Testis (tissue), 2 donors: ENCODE measurements at regions not wholly inside any gene's neighbourhood (a gene's known extent, or its start where the extent isn't known, plus 50 kb on each side); places are given as distances from the start of the nearest gene placed in this dataset.

Experiments used
- POLR2A ChIP-seq: fragments of 450-650 bp; IDR thresholded peaks from one replicate; pipeline ENCODE4 v1.6.1; 2017; ENCODE audit warnings: antibody characterized with exemption, mild to moderate bottlenecking, moderate library complexity
- TF ChIP-seq, protein P1 (sequence below), 3 experiments: fragments of 450-650 bp in 2 of 3; fragments of 200-600 bp in 1 of 3; sonication (generic) in 1 of 3; IDR thresholded peaks; one replicate each; pipeline ENCODE4 v1.5.1; 2016 to 2019; ENCODE audit warnings: antibody characterized with exemption in 3 of 3, mild to moderate bottlenecking in 2 of 3, moderate library complexity in 1 of 3

- TF ChIP-seq POLR2A = no peak
- TF ChIP-seq, protein P1, sequence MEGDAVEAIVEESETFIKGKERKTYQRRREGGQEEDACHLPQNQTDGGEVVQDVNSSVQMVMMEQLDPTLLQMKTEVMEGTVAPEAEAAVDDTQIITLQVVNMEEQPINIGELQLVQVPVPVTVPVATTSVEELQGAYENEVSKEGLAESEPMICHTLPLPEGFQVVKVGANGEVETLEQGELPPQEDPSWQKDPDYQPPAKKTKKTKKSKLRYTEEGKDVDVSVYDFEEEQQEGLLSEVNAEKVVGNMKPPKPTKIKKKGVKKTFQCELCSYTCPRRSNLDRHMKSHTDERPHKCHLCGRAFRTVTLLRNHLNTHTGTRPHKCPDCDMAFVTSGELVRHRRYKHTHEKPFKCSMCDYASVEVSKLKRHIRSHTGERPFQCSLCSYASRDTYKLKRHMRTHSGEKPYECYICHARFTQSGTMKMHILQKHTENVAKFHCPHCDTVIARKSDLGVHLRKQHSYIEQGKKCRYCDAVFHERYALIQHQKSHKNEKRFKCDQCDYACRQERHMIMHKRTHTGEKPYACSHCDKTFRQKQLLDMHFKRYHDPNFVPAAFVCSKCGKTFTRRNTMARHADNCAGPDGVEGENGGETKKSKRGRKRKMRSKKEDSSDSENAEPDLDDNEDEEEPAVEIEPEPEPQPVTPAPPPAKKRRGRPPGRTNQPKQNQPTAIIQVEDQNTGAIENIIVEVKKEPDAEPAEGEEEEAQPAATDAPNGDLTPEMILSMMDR (IDR thresholded peaks at IDR 0.05) = peak; percentile 98 to 100 (median 99)
Measured at GRCh38 chr4:138680989-138681604, 334.5 kb upstream of the NOCT start.
